Hematopoietic multipotent progenitor cell treated with erythropoietin and hydrocortisone succinate and interleukin-3 and kit ligand, for 8 days (in vitro differentiated cells): ENCODE measurements at regions not wholly inside any gene's neighbourhood (a gene's known extent, or its start where the extent isn't known, plus 50 kb on each side); places are given as distances from the start of the nearest gene placed in this dataset.
A peak's percentile ranks its signal among the peaks of the same experiment; 100 is the strongest.
"Not testable (repeated sequence)": the region's sequence is repeated elsewhere in the genome, so short reads cannot be mapped to it uniquely, and the experiment has no call there.

ENCODE experiments used
- DNase-seq: peaks from one replicate; pipeline ENCODE4 v3.0.0-alpha.2; 2015

DNA sequence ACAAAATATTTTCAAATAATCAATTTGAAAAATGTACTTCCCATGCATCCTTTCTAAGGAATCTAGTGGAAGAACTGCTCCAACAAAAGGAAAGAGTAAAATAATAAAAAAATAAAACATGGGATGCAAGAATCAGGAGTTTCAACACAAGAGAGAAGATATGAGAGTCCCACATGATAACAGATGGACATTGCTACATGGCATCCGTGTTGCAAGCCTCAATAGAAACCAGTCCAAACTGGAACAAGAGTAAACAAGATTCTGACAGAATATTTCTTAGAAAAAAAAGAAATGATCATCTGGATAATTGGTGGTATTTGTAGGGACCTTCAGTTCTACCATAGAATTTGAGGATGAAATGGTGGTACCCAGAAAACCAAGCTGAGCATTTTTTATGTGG, 186.8 kb downstream of the FRK start:
- no peak for DNase-seq

DNA sequence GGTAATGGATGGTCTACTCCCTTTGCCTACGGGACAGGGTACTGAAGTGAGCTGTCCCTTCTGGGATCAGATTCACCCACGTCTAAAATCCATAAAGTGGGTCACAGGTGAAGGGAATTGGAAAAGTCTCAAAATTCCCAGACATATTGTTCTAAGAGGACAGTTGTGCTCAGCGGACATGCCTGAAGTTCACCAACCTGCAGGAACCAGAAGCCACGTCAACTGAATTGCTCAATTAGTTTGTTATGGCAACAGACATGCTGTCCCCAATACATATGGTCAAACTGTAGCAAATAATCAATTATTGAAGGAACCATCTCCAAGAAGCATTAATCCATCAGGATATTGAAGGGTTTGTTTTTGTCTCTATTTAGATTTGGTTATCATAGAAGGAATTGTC, 190.2 kb downstream of the FRK start:
- no peak for DNase-seq

DNA sequence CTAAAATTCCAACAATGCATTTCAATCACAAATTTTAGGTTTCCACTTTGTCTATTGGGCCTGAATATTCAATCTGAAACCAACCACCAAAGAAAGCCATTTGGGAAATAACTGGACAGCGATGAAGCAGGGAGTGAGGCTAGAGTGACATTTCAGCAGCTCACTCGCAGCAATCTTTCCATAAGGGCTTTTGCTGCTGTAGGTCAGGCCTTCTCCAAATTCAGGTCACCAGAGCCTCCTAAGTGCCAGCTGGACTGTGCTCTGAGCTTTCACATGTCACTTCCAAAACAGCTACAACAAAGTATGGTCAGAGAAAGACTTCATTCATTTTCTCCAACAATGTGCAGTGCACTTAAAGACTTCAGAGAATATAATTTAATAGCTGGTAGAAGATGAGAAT, 194.8 kb downstream of the FRK start:
- no peak for DNase-seq

DNA sequence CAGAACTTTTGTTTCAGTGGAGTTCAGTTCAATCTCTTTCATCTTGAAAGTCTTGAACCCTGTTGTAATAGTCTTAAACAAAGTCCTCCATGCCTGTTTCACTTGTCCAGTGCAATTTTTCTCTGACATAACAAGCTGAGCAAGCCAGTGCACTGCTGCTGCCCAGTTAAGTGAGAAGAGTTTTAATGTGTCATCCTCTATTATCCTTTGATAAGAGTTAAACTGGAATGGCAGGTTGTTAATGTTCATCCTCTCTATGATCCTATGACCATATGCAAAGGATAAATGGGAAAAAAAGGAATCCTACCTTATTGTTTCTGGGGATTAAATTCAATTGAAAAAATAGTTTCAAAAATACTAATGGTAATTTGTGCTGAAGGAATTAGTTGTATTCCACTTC, 197.5 kb downstream of the FRK start:
- DNase-seq = no peak

DNA sequence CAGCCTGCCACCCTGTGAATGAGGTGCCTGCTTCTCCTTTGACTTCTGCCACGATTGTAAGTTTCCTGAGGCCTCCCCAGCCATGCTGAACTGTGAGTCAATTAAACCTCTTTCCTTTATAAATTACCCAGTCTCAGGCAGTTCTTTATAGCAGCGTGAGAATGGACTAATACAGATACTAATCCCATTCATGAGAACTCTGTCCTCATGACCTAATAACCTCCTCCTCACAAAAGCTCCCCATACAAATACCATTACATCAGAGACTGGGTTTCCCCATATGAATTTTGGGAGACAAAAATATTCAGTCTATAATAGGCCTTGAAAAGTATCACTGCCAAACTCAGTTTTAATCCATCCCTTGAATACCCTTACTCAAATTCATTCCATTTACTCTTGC, 199.0 kb downstream of the FRK start:
- DNase-seq = not testable (repeated sequence)

DNA sequence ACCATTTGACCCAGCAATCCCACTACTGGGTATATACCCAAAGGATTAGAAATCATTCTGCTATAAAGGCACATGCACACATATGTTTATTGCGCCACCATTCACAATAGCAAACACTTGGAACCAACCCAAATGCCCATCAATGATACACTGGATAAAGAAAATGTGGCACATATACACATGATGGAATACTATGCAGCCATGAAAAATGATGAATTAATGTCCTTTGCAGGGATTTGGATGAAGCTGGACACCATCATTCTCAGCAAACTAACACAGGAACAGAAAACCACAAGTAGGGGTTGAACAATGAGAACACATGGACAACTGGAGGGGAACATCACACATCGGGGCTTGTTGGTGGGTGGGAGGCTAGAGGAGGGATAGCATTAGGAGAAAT, 201.1 kb downstream of the FRK start:
- DNase-seq = not testable (repeated sequence)

DNA sequence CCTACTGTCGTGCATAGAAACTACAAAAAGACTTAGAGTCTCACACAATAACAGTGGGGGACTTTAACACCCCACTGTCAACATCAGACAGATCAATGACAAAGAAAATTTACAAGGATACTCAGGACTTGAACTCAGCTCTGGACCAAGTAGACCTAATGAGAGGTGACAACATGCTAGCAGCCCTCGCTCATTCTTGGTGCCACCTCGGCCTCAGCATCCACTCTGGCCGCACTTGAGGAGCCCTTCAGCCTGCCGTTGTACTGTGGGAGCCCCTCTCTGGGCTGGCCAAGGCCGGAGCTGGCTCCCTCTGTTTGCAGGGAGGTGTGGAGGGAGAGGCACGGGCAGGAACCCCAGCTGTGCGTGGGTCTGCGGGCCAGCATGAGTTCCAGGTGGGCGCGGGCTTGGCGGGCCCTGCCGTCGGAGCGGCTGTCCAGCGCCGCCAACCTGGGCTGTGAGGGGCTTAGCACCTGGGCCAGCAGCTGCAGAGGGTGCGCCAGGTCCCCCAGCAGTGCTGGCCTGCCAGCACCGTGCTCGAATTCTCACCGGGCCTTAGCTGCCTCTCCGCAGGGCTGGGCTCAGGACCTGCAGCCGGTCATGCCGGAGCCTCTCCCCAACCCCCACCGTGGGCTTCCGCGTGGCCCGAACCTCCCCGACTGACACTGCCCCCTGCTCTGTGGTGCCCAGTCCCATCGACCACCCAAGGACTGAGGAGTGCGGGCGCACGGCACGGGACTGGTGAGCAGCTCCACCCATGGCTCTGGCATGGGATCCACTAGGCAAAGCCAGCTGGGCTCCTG, 205.6 kb downstream of the FRK start:
- no peak for DNase-seq

DNA sequence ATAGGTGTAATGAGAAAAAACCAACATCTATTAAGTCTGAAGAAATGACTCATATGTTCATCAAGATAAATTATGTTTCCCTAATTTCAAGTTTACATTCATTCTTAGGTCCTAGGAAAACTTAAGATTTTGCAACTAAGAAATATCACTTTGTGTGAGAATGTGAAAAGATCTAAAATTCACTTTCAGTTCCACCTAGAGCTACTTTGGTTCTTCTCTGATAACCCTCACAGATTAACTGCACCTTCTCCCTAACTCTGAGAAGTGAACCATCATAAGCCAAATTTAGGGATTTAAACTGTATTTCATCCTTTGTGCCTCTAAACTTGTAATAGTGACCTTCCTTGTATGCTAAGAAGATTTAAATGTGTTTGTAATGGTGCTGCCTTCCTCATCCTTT, 213.0 kb downstream of the FRK start:
- DNase-seq = no peak

DNA sequence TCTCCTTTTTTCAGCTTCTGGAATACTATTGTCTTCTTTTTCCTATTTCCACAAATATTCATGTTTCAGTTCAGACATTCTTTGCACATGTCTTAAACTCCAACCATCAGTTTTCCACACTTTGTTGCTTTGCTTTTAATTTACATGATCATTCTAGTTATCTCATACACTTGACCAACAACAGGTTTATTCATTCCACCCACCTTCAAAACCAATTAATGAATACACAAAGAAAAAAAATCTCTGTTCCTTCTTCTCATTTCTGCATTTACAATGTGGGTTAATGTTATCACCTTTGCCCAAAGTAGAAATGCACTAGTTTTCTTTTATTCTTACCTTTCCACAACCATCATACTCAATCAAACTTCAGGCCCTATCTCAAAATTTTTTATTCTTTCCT, 216.7 kb downstream of the FRK start:
- no peak for DNase-seq

DNA sequence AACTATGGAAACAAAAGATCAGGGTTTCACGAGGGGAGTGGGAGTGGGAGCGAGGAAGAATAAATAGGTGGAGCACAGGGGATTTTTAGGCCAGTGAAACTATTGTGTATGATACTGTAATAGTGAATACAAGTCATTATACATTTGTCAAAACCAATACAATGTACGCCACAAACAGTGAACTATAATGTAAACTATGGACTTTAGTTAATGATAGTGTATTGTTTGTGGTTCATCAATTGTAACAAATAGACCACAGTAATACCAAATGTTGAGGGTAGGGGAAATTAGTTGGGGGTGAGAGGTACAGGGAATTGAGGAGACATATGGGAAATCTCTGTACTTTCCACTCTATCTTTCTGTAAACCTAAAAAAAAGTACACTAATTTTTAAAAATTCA, 218.4 kb downstream of the FRK start:
- DNase-seq = no peak

DNA sequence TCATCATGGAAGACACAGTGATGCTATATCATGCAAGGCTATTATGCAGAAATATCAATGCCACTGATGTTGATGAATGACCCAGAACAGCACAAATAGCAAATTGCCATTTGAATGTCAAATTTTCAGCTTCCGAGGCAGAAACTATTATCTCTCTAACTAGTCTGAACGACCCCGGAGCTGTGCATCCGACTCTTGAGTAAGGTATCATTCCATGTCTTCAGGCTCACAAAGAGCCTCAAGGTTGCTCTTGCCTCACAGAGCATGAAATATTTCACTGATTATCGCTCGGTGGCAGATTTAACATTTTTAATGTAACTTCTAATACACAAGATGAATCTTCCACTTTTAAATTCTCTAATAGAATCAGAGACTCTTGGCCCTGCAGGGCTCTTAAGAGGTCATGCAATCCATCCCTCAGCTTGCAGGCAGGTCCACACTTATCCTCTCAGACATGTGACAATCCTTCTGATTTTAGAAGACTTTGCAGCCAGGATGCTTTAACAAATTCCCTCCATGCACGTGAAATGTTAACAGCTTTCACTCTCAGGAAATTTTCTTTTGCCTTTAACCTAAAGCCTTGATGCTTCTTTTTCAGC, 221.0 kb downstream of the FRK start:
- no peak for DNase-seq

DNA sequence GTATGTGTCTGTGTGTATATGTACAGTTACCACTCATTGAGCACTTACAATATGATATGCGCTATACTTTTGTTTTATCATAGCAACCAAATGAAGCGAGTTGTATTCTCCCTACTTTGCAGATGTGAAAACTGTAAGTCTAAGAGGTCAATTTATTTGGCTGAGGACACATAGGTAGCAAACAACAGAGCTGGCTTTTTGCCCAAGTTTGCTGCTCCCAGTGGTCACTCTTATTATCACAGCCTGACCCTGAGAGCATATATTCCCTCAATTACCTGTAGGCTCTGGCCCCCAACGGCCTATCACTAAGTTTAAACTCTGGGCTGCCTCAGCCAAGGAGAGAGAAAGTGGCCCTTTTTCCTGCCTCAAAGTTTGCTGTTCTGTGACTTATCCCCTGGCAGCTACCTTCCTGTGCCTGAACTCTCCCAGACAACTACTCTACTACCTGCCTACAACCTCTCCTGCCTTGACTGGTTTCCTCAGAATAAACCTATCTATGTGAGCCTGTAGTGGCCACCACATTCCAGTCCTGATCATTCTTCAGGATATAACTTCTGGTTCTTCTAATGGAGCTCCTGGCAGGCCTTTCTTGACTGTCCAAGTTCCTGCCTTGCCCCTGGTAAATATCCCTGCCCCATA, 221.8 kb downstream of the FRK start:
- peak; percentile 51 for DNase-seq

DNA sequence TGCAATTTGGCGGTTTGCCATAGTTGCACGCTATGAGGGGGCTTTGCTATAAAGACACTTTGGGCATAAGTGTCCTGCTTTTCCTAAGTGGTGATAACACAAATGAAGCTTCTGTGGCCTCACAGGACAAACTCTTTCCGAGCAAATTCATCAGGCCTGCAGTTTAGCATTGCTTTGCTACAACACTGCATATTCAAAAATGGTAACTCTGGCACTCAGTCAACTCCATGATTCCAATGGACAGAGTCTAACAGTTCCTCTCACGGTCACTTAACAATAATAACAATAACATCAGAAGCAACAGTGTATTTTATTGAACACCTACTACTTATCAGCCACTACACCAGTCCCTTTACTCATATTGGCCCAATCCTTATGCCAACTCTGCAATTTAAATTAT, 222.5 kb downstream of the FRK start:
- no peak for DNase-seq

DNA sequence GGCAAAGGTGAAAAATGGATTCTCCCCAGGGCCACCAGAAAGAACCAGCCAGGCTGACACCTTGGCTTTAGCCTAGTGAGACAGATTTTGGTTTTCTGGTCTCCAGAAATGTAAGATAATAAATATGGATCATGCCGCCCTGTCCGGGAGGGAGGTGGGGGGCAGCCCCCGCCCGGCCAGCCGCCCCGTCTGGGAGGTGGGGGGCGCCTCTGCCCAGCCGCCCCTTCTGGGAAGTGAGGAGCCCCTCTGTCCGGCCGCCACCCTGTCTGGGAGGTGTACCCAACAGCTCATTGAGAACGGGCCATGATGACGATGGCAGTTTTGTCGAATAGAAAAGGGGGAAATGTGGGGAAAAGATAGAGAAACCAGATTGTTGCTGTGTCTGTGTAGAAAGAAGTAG, 224.3 kb downstream of the FRK start:
- DNase-seq = not testable (repeated sequence)

DNA sequence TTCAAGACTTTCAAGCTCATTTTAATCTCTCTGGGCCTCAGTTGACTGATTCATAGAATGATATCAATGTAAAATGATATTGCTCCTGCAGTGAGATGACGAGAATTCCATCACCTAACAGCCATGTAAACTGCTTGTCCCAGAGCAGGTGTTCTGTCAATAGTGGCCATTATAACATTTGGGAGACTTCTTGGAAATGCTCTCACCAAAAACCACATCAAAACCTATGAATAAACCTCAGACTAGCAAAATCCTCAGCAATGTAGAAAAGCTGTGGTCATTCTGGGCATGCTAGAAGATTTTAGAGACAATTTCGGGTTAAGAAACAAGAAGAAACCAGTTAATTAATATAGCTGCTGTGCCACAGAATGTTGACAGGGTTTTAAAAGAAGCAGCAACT, 225.4 kb downstream of the FRK start:
- DNase-seq = no peak

DNA sequence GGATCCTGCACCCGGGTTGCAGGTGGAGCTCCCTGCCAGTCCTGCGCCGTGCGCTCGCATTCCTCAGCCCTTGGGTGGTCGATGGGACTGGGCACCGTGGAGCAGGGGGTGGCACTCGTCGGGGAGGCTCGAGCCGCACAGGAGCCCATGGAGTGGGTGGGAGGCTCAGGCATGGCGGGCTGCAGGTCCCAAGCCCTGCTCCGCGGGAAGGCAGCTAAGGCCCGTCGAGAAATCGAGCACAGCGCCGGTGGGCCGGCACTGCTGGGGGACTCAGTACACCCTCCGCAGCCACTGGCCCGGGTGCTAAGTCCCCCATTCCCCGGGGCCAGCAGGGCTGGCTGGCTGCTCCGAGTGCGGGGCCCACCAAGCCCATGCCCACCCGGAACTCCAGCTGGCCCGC, 226.1 kb downstream of the FRK start:
- not testable (repeated sequence) for DNase-seq

DNA sequence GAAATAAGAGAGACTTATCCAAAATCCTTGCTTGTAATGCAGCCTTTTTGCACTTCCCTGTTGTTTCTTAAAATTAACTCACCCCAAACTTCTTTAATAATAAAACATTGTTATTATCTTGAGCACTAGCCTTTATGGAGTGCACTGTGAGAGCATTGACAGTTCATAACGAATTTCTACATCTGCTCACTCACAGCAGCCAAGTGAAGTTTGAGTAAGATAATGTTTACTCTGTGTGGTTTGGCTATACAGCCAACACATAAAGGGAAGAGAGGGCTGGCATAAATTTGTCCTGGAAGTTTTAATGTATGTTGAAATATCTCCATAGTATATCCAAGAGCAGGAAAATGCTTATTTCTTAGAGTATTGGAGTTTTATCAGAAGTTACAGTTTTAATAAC, 227.9 kb downstream of the FRK start:
- no peak for DNase-seq

DNA sequence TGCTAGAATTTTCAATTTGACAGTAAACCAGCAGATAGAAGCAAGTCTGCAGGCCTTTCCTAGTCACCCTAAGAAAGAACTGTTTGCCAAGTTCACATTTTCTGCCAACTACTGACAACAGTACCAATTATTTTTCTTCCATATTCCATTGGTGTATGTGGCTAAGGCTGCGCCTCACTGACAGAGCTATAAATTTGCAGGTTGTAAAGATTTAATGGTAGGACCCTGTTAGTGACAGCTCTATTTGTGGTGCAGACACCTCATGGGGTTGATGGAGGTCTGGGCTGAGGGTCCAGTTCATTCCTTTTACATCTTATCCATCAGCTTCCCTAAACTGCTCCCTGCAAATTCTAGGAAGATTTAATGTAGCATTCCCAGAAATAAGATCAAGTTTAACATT, 228.5 kb downstream of the FRK start:
- DNase-seq = no peak

DNA sequence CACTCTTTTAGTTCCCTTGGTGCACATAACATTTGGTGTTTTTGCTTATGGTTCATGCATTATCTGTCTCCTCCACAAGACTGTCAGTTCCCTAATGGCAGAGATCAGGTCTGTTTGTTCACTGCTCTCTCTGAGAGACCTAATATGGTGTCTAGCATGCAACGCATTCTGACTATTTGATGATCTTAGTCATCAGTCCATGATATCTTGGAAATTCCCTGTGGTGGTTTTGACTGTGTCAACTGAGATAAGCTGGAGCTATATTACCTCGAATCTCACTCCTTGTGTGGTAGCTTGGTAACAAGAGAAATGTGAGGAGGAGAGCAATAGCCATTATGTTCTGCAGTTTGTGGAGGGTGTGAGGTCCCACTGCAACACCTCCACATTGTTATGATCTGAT, 229.8 kb downstream of the FRK start:
- no peak for DNase-seq

DNA sequence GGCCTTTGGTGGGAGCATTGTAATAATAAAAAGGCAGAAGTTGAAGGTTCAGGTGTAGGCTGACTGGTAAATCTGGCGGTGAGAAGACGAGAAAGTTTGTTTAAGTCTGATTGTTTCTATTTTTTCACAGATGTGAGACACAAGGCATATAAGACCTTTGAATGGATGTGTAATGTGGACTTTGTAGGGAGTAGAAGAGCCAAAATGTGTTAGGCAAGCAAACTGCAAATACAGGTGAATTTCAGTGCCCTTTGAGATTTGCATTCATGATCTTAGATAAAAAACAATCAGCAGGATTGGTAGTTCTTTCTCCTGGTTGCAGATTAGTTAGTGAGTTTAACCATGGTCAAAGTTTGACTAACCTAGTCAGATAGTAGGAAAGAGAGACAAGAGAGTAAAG, 238.9 kb downstream of the FRK start:
- DNase-seq = no peak

DNA sequence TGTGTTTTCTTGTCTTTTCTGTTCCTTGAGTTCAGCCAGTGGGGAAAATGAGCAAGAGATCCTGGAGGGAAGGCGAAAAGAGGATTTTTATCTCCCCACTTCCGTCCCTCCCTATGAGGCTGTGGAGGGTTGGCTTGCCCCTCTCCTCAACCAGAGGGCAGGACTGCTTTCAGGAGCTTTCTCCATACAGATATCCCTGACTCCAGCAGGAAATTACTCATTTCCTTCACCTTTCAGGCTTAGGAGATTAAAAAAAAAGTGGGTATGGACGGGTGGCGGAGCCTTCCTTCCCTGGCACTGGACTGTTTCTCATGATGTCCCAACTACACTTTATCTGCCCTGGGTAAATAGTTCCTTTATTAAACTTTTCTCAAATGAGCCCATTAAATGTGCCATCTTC, 241.2 kb downstream of the FRK start:
- DNase-seq = no peak

DNA sequence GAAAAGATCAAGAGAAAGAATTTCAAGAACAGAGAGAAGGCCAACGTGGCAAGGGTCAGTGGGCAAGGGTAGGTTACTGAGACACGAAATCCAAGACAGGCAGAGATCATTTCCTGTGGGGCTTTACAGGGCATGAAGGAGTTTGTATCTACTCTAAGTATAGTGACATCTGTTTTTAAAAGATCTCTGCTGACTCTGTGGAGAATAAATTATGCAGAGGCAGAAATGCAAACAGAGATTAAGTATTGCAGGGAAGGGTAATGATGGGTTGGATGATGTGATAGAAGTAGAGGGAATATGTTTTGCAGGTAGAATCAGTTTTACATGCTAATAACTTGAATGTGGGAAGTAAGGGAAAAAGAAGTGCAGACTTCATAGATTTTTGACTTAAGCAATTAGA, 243.5 kb downstream of the FRK start:
- DNase-seq = no peak

DNA sequence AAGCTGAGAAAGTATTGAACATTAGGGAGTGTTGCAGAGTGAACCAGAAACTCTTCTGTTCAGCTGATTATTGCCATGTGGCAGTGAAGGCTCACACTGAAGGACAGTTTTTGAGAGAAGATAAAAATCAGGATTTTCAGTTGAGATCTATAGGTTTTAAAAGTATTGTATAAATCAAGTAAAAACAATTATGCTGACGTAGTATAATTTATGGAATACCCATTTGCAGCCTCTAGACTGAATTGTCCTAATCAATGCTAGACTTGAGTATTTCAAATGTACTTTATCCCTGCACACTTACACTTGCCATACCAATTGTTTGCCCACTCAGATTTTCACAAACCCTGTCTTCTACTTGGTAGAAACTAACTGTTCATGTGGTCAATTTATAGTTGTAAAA, 245.8 kb downstream of the FRK start:
- DNase-seq = no peak

DNA sequence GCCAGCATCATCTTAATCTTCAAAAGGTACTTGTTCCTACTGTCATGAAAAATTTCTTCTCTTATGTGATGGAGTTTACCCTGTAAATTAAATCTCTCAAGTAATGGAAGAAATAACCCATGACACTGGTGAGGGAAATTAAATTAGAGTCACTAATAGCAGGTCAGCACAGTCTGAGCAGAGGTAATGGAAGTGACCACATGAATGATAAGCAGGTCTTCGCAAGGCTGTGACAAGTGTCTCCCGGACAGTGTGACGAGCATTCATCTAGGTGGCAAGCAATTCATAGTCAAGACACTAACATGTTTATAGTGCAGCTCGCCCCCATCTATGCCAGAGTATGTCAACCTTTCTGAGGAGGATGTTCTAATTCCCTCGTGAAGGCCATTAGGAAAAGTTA, 249.2 kb downstream of the FRK start:
- no peak for DNase-seq

DNA sequence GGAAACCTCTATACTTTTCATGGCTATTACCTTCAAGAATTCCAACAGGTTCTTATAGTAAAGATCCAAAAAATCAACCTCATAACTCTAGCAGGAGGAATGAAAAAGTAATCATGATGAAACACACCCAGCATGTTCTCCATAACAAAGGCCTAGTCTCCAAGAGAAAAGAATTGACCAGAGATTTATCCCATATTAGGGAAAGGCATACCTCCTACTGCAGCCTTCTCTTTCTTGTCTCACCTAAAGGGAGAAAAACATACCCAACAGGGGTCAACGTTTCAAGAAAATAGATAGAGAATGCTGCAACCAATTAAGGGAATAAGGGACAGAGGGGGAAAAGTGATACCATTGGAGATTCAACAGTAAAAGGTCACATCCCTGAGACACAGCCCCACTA, 262.5 kb downstream of the FRK start:
- DNase-seq = no peak
